Endothelial cell of umbilical vein (primary cell): ENCODE measurements at regions not wholly inside any gene's neighbourhood (a gene's known extent, or its start where the extent isn't known, plus 50 kb on each side); places are given as distances from the start of the nearest gene placed in this dataset.

Source experiments
- EZH2 ChIP-seq: IDR thresholded peaks from 2 replicates; pipeline ENCODE4 v1.6.1; 2012; ENCODE audit warnings: borderline replicate concordance, low read depth, mild to moderate bottlenecking, moderate library complexity, low read length, inconsistent platforms; ENCODE audit not compliant: severe bottlenecking
- FOS ChIP-seq: IDR thresholded peaks from 2 replicates; pipeline ENCODE4 v1.6.1; 2011; ENCODE audit warnings: mild to moderate bottlenecking, low read length, moderate library complexity, borderline replicate concordance; ENCODE audit not compliant: insufficient read depth
- GATA2 ChIP-seq: IDR thresholded peaks from 2 replicates; pipeline ENCODE4 v1.7.0; 2011; ENCODE audit warnings: low read depth, mild to moderate bottlenecking, moderate library complexity, mixed read lengths, low read length; ENCODE audit not compliant: insufficient read length, insufficient read depth
- MYC ChIP-seq: IDR thresholded peaks from one replicate; pipeline ENCODE4 v1.6.1; 2011; ENCODE audit warnings: mild to moderate bottlenecking, low read depth, low read length
- POLR2A ChIP-seq: IDR thresholded peaks from 2 replicates; pipeline ENCODE4 v1.6.1; 2012; ENCODE audit warnings: low read depth, mild to moderate bottlenecking, control low read depth, low read length
- POLR2AphosphoS5 ChIP-seq: IDR thresholded peaks from 2 replicates; pipeline ENCODE4 v1.6.1; 2012; ENCODE audit warnings: low read depth, mild to moderate bottlenecking, control low read depth, low read length, moderate library complexity; ENCODE audit not compliant: insufficient read depth
- TF ChIP-seq, protein P1 (sequence below), 2 donors: IDR thresholded peaks; 1 replicate in 1 of 2; 2 replicates in 1 of 2; pipeline ENCODE4 v1.5.1; 2011; ENCODE audit warnings: low read length in 2 of 2, mild to moderate bottlenecking in 2 of 2, moderate library complexity in 2 of 2, control low read depth in 1 of 2, inconsistent platforms in 1 of 2, low read depth in 1 of 2; ENCODE audit not compliant: insufficient read depth in 1 of 2; ENCODE audit errors: extremely low read depth in 1 of 2
- TF ChIP-seq, protein P2 (sequence below): IDR thresholded peaks from 2 replicates; pipeline ENCODE4 v1.6.1; 2011; ENCODE audit not compliant: insufficient read depth, insufficient read length

DNA sequence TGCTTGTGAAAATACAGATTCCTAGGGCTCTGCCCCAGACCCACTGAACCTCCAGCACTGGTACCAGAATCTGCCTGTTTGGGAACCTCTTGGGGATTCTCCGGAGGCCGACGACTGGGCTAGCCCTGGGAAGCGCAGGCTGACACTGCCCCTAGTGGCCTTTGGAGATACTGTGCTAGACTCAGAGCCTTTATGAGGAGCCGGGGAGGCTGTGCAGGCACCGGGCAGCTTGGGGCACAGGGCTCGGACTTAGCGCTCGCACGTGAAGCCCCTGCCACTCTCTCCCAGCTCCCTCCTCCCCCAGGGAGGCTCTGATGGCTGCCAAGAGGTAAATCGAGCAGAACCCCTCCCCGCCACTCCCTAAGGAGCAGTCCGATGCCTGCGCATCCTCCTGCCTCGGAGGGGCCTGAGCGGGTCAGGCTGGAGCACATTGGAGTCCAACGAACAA, 144.6 kb upstream of the TNR start:
- TF ChIP-seq, protein P1, sequence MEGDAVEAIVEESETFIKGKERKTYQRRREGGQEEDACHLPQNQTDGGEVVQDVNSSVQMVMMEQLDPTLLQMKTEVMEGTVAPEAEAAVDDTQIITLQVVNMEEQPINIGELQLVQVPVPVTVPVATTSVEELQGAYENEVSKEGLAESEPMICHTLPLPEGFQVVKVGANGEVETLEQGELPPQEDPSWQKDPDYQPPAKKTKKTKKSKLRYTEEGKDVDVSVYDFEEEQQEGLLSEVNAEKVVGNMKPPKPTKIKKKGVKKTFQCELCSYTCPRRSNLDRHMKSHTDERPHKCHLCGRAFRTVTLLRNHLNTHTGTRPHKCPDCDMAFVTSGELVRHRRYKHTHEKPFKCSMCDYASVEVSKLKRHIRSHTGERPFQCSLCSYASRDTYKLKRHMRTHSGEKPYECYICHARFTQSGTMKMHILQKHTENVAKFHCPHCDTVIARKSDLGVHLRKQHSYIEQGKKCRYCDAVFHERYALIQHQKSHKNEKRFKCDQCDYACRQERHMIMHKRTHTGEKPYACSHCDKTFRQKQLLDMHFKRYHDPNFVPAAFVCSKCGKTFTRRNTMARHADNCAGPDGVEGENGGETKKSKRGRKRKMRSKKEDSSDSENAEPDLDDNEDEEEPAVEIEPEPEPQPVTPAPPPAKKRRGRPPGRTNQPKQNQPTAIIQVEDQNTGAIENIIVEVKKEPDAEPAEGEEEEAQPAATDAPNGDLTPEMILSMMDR (IDR thresholded peaks at IDR 0.05; ENCODE audit: extremely low read depth in 1 of 2, insufficient read depth in 1 of 2, low read depth in 1 of 2, low read length in 2 of 2) = peak; percentile 81 to 96
- TF ChIP-seq EZH2 (no peak), POLR2A (no peak), POLR2AphosphoS5 (no peak), FOS (no peak), MYC (no peak), GATA2 (no peak)
- TF ChIP-seq, protein P2, sequence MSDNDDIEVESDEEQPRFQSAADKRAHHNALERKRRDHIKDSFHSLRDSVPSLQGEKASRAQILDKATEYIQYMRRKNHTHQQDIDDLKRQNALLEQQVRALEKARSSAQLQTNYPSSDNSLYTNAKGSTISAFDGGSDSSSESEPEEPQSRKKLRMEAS = no peak
